ENCODE measurements at regions not wholly inside any gene's neighbourhood (a gene's known extent, or its start where the extent isn't known, plus 50 kb on each side); places are given as distances from the start of the nearest gene placed in this dataset.
"Not testable (repeated sequence)": the region's sequence is repeated elsewhere in the genome, so short reads cannot be mapped to it uniquely, and the experiment has no call there.

- Histone ChIP-seq H3K9me3 (ENCODE audit: control extremely low read depth in 1 of 5, control insufficient read depth in 4 of 5, insufficient read depth in 2 of 5, low read depth in 1 of 5, low read length in 4 of 5) (peaks cover 0 to 2% (median 0%) of the 10 kb centered on the region in 5 experiments), H3K4me1 (ENCODE audit: control extremely low read depth in 1 of 4, control insufficient read depth in 4 of 4, insufficient read depth in 4 of 4, low read length in 3 of 4) (no peaks in the 10 kb centered on the region), H3K27ac (ENCODE audit: insufficient read depth in 1 of 2, low read depth in 1 of 2, low read length in 2 of 2, poor library complexity in 1 of 2, severe bottlenecking in 2 of 2) (no peak overlapping the region), H3K27me3 (replicated peaks in 2 of 5; ENCODE audit: control insufficient read depth in 4 of 5, insufficient read depth in 5 of 5, low read length in 4 of 5) (peaks cover 0 to 3% (median under 1%) of the 10 kb centered on the region in 5 experiments), H3K36me3 (ENCODE audit: control insufficient read depth in 4 of 4, insufficient read depth in 4 of 4, low read length in 3 of 4) (no peaks in the 10 kb centered on the region), H3K4me3 (ENCODE audit: control insufficient read depth in 1 of 7, extremely low read depth in 1 of 7, insufficient read depth in 4 of 7, low read depth in 2 of 7, low read length in 6 of 7) (no peak overlapping the region)
- ChIA-PET CTCF (no interaction called here), POLR2A (no interaction called here)
- no peak for DNase-seq
- WGBS (ENCODE audit: insufficient coverage), result 94% methylated on average over 2 of the region's 2 CpGs
These were observed 58.9 kb upstream of the ALX4 start for GRCh38 chr11:44368886-44369285.

- H3K4me1 ChIP-seq (ENCODE audit: control extremely low read depth in 1 of 4, control insufficient read depth in 4 of 4, insufficient read depth in 4 of 4, low read length in 3 of 4); POLR2A ChIA-PET; CTCF ChIA-PET; H3K36me3 ChIP-seq (ENCODE audit: control insufficient read depth in 4 of 4, insufficient read depth in 4 of 4, low read length in 3 of 4); H3K27ac ChIP-seq (ENCODE audit: insufficient read depth in 1 of 2, low read depth in 1 of 2, low read length in 2 of 2, poor library complexity in 1 of 2, severe bottlenecking in 2 of 2); H3K9me3 ChIP-seq (ENCODE audit: control extremely low read depth in 1 of 5, control insufficient read depth in 4 of 5, insufficient read depth in 2 of 5, low read depth in 1 of 5, low read length in 4 of 5); H3K27me3 ChIP-seq (replicated peaks in 2 of 5; ENCODE audit: control insufficient read depth in 4 of 5, insufficient read depth in 5 of 5, low read length in 4 of 5); H3K4me3 ChIP-seq (ENCODE audit: control insufficient read depth in 1 of 7, extremely low read depth in 1 of 7, insufficient read depth in 4 of 7, low read depth in 2 of 7, low read length in 6 of 7); DNase-seq: not testable (repeated sequence)
- 100% methylated on average over 1 of the region's 1 CpG for WGBS (ENCODE audit: insufficient coverage)
These were observed 61.1 kb upstream of the ALX4 start for GRCh38 chr11:44371042-44371441.

GRCh38 chr11:44371706-44372105, 61.8 kb upstream of the ALX4 start:
- POLR2A ChIA-PET, result no interaction called here
- Histone ChIP-seq H3K9me3 (ENCODE audit: control extremely low read depth in 1 of 5, control insufficient read depth in 4 of 5, insufficient read depth in 2 of 5, low read depth in 1 of 5, low read length in 4 of 5) (no peaks in the 10 kb centered on the region), H3K27me3 (replicated peaks in 2 of 5; ENCODE audit: control insufficient read depth in 4 of 5, insufficient read depth in 5 of 5, low read length in 4 of 5) (peaks cover 0 to 5% (median 0%) of the 10 kb centered on the region in 5 experiments), H3K4me3 (ENCODE audit: control insufficient read depth in 1 of 7, extremely low read depth in 1 of 7, insufficient read depth in 4 of 7, low read depth in 2 of 7, low read length in 6 of 7) (no peak overlapping the region), H3K36me3 (ENCODE audit: control insufficient read depth in 4 of 4, insufficient read depth in 4 of 4, low read length in 3 of 4) (no peaks in the 10 kb centered on the region), H3K27ac (ENCODE audit: insufficient read depth in 1 of 2, low read depth in 1 of 2, low read length in 2 of 2, poor library complexity in 1 of 2, severe bottlenecking in 2 of 2) (no peak overlapping the region), H3K4me1 (ENCODE audit: control extremely low read depth in 1 of 4, control insufficient read depth in 4 of 4, insufficient read depth in 4 of 4, low read length in 3 of 4) (no peaks in the 10 kb centered on the region)
- no peak for DNase-seq
- 100% methylated on average over 4 of the region's 4 CpGs for WGBS (ENCODE audit: insufficient coverage)
- CTCF ChIA-PET, result no interaction called here

- Histone ChIP-seq H3K27ac (ENCODE audit: insufficient read depth in 1 of 2, low read depth in 1 of 2, low read length in 2 of 2, poor library complexity in 1 of 2, severe bottlenecking in 2 of 2) (no peak overlapping the region), H3K27me3 (replicated peaks in 2 of 5; ENCODE audit: control insufficient read depth in 4 of 5, insufficient read depth in 5 of 5, low read length in 4 of 5) (peaks cover 0 to 5% (median 0%) of the 10 kb centered on the region in 5 experiments), H3K9me3 (ENCODE audit: control extremely low read depth in 1 of 5, control insufficient read depth in 4 of 5, insufficient read depth in 2 of 5, low read depth in 1 of 5, low read length in 4 of 5) (peaks cover 0 to 3% (median 0%) of the 10 kb centered on the region in 5 experiments), H3K4me3 (ENCODE audit: control insufficient read depth in 1 of 7, extremely low read depth in 1 of 7, insufficient read depth in 4 of 7, low read depth in 2 of 7, low read length in 6 of 7) (no peak overlapping the region), H3K36me3 (ENCODE audit: control insufficient read depth in 4 of 4, insufficient read depth in 4 of 4, low read length in 3 of 4) (no peaks in the 10 kb centered on the region), H3K4me1 (ENCODE audit: control extremely low read depth in 1 of 4, control insufficient read depth in 4 of 4, insufficient read depth in 4 of 4, low read length in 3 of 4) (no peaks in the 10 kb centered on the region)
- ChIA-PET POLR2A (no interaction called here), CTCF (no interaction called here)
- DNase-seq, result peak in 1 of 3 donors; percentile 2
- 81% methylated on average over 3 of the region's 3 CpGs for WGBS (ENCODE audit: insufficient coverage)
These were observed 63.0 kb upstream of the ALX4 start for GRCh38 chr11:44372989-44373388.

- Histone ChIP-seq H3K27ac (ENCODE audit: insufficient read depth in 1 of 2, low read depth in 1 of 2, low read length in 2 of 2, poor library complexity in 1 of 2, severe bottlenecking in 2 of 2) (no peak overlapping the region), H3K36me3 (ENCODE audit: control insufficient read depth in 4 of 4, insufficient read depth in 4 of 4, low read length in 3 of 4) (no peaks in the 10 kb centered on the region), H3K9me3 (ENCODE audit: control extremely low read depth in 1 of 5, control insufficient read depth in 4 of 5, insufficient read depth in 2 of 5, low read depth in 1 of 5, low read length in 4 of 5) (peaks cover 0 to 3% (median 0%) of the 10 kb centered on the region in 5 experiments), H3K4me3 (ENCODE audit: control insufficient read depth in 1 of 7, extremely low read depth in 1 of 7, insufficient read depth in 4 of 7, low read depth in 2 of 7, low read length in 6 of 7) (no peak overlapping the region), H3K27me3 (replicated peaks in 2 of 5; ENCODE audit: control insufficient read depth in 4 of 5, insufficient read depth in 5 of 5, low read length in 4 of 5) (peaks cover 0 to 5% (median 0%) of the 10 kb centered on the region in 5 experiments), H3K4me1 (ENCODE audit: control extremely low read depth in 1 of 4, control insufficient read depth in 4 of 4, insufficient read depth in 4 of 4, low read length in 3 of 4) (no peaks in the 10 kb centered on the region)
- no peak for DNase-seq
- ChIA-PET POLR2A (no interaction called here), CTCF (interaction anchor here (0.8 kb wide), 1 partner anchor 52 kb away, joined by 3 read pairs; no protein-coding TSS in a partner anchor)
These were observed 64.1 kb upstream of the ALX4 start for GRCh38 chr11:44374001-44374400.

GRCh38 chr11:44376423-44376822, 66.5 kb upstream of the ALX4 start:
- no peak for DNase-seq
- no peak overlapping the region for H3K4me3 ChIP-seq (ENCODE audit: control insufficient read depth in 1 of 7, extremely low read depth in 1 of 7, insufficient read depth in 4 of 7, low read depth in 2 of 7, low read length in 6 of 7)
- ChIA-PET CTCF (no interaction called here), POLR2A (no interaction called here)
- no peaks in the 10 kb centered on the region for H3K4me1 ChIP-seq (ENCODE audit: control extremely low read depth in 1 of 4, control insufficient read depth in 4 of 4, insufficient read depth in 4 of 4, low read length in 3 of 4)
- WGBS (ENCODE audit: insufficient coverage), result 95% methylated on average over 4 of the region's 4 CpGs
- H3K27ac ChIP-seq (ENCODE audit: insufficient read depth in 1 of 2, low read depth in 1 of 2, low read length in 2 of 2, poor library complexity in 1 of 2, severe bottlenecking in 2 of 2), result no peak overlapping the region
- no peaks in the 10 kb centered on the region for H3K36me3 ChIP-seq (ENCODE audit: control insufficient read depth in 4 of 4, insufficient read depth in 4 of 4, low read length in 3 of 4)
- peaks cover 0 to 3% (median 0%) of the 10 kb centered on the region in 5 experiments for H3K9me3 ChIP-seq (ENCODE audit: control extremely low read depth in 1 of 5, control insufficient read depth in 4 of 5, insufficient read depth in 2 of 5, low read depth in 1 of 5, low read length in 4 of 5)
- peaks cover 0 to 8% (median 3%) of the 10 kb centered on the region in 5 experiments for H3K27me3 ChIP-seq (replicated peaks in 2 of 5; ENCODE audit: control insufficient read depth in 4 of 5, insufficient read depth in 5 of 5, low read length in 4 of 5)

- Histone ChIP-seq H3K36me3 (ENCODE audit: control insufficient read depth in 4 of 4, insufficient read depth in 4 of 4, low read length in 3 of 4) (no peaks in the 10 kb centered on the region), H3K27me3 (replicated peaks in 2 of 5; ENCODE audit: control insufficient read depth in 4 of 5, insufficient read depth in 5 of 5, low read length in 4 of 5) (peaks cover 0 to 10% (median 3%) of the 10 kb centered on the region in 5 experiments), H3K9me3 (ENCODE audit: control extremely low read depth in 1 of 5, control insufficient read depth in 4 of 5, insufficient read depth in 2 of 5, low read depth in 1 of 5, low read length in 4 of 5) (peaks cover 0 to 3% (median 0%) of the 10 kb centered on the region in 5 experiments), H3K27ac (ENCODE audit: insufficient read depth in 1 of 2, low read depth in 1 of 2, low read length in 2 of 2, poor library complexity in 1 of 2, severe bottlenecking in 2 of 2) (no peak overlapping the region), H3K4me1 (ENCODE audit: control extremely low read depth in 1 of 4, control insufficient read depth in 4 of 4, insufficient read depth in 4 of 4, low read length in 3 of 4) (no peaks in the 10 kb centered on the region), H3K4me3 (ENCODE audit: control insufficient read depth in 1 of 7, extremely low read depth in 1 of 7, insufficient read depth in 4 of 7, low read depth in 2 of 7, low read length in 6 of 7) (no peak overlapping the region)
- DNase-seq, result no peak
- 0% methylated on average over 1 of the region's 2 CpGs for WGBS (ENCODE audit: insufficient coverage)
- CTCF ChIA-PET, result no interaction called here
- POLR2A ChIA-PET, result interaction anchor here (0.6 kb wide), 1 partner anchor 100 kb away, joined by 6 read pairs; no protein-coding TSS in a partner anchor
These were observed 67.2 kb upstream of the ALX4 start for GRCh38 chr11:44377121-44377520.
